Brain pericyte (primary cell): ENCODE measurements at regions not wholly inside any gene's neighbourhood (a gene's known extent, or its start where the extent isn't known, plus 50 kb on each side); places are given as distances from the start of the nearest gene placed in this dataset.
"Not testable (repeated sequence)": the region's sequence is repeated elsewhere in the genome, so short reads cannot be mapped to it uniquely, and the experiment has no call there.

ENCODE experiments used
- DNase-seq: peaks from one replicate; pipeline ENCODE4 v3.0.0-alpha.2; 2012; ENCODE audit warnings: low read depth, low spot score

DNA sequence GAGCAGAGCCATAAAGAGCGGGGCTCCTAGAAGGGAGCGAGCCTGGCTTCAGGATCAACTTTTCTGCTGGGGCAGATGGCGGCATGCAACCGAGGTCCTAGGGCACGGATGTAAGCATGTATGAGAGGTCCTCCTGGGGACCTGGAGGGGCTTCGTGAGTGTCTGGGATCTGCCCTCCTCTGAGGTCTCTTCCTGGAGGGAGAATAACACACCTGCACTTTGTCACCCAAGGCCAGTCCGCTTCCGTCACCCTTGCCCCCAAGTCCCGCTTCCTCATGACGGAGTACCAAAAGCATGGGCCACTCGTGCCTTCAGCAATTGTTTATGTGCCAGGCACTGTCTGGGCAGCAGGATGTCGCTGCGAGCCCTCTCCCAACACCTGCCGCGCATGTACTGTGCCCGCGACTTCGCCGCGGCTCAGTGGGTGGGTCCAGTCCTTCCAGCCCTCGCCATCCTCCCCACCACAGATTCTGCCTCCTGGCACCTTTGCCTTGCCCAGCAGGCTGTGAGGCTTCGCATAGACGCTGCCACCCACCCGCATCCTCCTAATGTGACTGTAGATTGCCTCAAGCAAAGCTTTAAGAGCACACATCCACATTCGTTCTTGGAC is 60.0 kb upstream of the TMPRSS2 start:
- no peak for DNase-seq

DNA sequence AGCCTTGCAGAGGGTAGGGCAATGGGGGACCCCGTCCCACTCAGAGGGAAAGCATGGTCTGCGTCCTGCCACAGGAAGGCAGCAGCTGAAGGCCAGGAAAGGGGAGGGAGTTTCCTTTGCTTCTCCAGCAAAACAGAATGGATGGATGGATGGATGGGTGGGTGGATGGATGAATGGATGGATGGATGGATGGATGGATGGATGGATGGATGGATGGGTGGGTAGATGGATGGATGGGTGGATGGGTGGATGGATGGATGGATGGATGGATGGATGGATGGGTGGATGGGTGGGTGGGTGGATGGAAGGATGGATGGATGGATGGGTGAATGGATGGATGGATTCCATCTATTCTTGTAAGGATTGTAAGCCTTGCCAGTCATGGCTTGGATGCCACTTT is 59.3 kb upstream of the TMPRSS2 start:
- not testable (repeated sequence) for DNase-seq

DNA sequence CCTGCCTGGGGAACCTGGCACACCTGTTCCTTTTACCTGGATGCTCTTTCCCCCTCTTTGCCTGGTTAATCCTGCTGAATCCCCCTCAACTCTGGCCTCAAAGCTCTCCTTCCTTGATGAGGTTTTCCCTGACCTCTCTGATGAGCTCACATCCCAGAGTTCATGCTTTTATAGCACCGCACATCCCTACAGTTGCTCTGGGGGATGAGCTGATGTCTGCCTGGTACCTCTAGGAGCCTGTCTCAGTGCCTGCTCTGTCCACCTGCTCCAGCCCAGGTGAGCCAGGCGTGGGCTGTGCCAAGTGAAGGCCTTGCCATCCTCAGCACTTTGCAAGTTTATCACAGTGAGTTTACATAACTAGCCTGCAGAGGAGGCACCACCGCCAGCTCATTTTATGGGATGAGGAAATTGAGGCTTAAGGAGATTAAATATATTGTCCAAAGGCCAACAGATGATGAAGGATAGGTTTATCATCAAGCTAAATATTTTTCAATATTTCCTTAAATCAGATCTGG is 58.6 kb upstream of the TMPRSS2 start:
- no peak for DNase-seq

DNA sequence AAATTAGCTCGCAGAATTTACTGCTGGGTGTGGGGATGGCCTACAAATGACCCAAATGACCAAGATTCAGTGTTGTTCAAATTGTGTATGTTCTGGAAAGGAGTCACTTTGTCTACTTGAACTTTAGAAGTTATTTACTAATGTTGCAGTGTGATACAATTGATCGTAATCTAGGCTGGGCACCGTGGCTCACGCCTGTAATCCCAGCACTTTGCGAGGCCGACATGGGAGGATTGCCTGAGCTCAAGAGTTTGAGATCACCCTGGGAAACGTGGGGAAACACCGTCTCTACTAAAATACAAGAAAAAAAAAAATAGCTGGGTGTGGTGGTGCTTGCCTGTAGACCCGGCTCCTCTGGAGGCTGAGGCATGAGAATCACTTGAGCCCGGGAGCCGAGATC is 57.6 kb upstream of the TMPRSS2 start:
- no peak for DNase-seq

DNA sequence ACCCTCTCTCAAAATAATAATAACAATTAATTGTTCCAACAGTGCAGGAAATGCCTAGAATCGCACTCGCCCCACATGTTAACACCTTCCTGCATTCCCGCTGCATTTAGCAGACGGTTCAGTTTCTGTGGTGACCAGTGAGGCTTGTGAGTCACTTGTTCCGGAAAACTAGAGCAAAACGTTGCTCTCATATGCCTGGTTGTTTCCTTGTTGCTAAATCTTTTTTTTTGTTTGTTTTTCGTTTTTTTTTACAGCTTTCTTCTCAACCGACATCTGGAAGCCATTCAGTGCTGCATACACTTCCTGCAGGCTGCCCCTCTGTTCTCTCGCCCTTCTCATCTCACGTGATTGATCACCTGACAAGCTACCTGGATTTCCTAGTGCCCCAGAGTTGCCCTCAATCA is 56.9 kb upstream of the TMPRSS2 start:
- no peak for DNase-seq

DNA sequence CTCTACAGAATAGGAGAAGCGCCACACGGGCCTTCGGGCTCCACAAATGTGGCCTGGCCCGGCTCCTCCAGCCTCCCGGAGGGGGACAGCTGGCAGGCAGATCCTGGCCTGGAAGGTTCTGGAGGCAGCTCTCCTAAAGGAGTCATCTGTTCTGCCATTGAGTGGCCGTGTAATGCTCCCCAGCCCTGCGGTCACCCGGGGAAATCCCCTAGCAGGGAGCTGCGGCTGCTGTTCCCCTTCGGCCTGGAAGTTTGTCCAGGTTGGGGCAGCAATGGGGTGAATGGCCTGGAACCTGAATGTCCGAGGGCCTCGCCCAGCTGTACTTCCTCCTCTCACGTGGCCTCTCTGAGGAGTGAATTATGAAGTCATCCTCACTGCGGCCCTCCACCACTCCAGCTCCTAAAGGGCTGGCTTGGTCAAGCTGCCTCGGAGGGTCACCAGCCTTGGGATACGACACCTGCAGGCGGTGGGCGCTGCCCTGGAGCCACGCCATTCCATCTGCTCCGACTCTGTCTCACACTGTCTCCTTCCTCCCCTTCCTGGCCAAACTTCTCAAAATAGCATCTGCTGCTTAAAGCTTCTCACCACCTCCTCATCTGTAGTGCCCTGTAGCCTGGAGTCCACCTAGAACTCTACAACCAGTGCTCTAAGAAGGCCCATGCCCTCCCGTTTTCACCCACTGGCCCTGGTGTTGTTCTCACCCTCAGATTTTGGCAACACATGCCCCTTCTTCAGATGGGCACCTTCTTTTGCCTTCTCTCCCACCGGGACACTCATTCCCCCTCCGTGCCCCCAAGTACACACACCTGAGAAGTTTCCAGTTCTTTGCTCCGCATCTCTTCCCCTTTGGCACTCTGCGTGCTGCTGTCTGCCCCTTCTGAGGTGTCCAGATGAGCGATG is 54.4 kb upstream of the TMPRSS2 start:
- DNase-seq: no peak

DNA sequence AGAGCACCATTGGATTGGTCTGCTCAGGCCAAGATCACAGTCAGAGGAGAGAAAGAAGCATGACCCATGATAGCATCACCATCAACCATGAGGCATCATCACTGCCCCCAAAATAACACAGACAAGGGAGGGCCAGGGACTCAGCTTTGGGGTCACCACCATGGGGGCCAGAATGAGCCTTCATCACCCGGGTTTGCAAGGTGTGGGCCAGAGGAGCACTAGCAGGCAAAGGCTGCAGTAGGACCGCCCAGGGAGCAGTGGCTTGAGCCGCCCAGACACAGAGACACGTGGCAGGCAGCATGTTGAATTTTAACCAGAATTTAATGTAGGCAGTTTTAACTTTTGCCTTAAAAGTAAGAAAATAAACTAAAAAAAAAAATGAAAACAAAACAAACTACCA is 53.7 kb upstream of the TMPRSS2 start:
- no peak for DNase-seq

DNA sequence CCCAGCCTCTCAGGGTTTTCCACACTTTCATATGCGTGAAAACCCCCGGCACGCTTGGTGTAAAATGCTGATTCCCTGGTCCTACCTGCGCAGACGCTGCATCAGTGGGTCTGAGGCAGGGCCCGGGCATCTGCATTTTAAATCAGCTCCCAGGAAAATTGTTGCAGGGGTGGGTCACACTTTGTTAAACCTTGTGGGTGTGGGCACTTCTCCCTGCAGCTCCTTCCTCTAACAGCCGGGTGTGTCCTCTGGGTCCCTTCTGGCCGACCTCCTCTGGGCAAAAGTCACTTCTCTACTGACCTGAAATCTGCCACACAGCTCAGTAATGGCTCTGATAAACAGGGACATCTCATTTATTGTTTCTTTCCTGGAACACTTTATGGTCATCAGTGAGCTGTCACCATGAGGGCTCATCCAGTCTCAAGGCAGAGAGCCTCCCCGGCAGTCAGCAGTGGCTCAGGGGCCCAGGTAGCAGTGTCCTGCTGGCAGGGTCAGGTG is 52.8 kb upstream of the TMPRSS2 start:
- DNase-seq: no peak

DNA sequence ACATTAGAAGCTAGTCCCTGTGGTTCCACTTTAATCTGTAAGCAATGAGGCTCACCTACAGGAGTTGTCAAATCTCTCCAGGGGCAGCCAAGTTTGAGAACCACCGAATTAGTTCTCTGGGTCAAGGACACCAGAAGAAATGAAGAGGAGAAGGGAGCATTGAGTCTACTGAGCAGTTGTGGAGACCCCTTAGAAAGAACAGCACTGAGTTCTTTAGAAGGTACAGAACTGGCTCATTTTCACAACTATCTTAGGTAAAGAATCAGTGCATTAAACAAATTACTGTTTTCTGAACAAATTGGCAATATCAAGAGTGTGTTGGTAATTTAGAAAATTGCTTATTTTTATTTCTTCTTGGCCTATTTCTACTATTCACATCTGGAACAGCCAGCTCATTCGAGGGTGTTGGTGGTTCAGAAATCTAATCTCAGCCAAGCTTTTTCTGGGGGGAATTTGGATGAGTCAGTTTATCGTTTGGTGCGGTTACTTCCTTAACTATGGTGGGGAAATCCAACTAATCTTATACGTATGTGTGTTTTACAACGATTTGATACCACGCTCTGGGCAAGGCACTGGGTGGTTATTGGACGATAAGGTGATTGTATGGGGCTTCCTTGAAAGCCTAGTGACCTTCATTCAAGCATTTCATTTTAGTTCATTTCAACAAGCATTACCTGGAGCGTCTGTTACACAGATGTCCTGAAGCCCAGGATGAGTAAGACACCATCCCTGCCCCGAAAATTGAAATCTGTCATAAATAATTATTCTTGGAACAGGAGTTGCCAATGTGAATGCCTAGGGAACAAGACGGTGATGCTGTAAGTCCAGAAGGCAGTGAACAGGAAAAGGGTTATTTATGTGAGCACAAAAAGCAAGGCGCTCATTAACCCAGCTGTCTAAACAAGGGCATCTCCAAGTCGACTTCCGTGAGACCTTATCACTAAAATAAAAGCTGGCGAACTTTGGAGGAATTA is 52.0 kb upstream of the TMPRSS2 start:
- no peak for DNase-seq

DNA sequence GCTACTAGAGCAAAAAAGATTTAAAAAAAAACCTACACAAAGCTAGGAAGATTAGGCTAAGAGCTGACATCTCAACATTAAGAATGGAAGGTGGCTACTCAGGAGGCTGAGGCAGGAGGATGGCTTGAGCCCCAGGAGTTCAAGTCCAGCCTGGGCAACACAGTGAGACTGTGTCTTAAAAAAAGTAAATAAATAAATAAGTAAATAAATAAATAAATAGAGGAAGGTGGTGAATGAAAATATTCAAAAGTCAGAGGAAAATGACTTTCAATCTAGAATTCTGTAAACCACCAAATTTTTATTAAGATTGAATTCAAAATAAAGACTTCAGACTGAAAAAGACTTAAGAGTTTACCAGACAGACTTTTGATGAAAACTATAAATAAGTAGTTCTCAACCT is 50.9 kb upstream of the TMPRSS2 start:
- DNase-seq: no peak

DNA sequence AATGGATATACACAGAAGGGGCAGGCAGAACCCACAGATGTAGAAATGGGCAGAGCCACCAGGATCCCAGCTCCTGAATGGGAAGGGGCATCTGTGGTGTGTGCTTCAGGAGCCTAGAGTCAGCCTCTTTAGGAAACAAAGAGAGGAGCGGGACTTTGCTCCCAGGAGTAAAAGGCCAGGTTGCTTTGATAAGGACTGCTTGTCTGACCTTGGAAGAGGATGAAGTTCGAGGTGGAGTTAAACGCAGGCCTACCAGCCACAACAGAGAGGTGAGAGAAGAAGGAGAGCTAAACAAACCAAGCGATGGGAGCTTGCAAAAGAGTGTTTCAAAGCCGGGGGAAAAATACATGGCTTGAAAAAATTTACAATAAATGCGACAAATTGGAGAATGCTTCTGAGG is 49.9 kb upstream of the TMPRSS2 start:
- DNase-seq: no peak
